ENCODE measurements at regions not wholly inside any gene's neighbourhood (a gene's known extent, or its start where the extent isn't known, plus 50 kb on each side); places are given as distances from the start of the nearest gene placed in this dataset.

DNA sequence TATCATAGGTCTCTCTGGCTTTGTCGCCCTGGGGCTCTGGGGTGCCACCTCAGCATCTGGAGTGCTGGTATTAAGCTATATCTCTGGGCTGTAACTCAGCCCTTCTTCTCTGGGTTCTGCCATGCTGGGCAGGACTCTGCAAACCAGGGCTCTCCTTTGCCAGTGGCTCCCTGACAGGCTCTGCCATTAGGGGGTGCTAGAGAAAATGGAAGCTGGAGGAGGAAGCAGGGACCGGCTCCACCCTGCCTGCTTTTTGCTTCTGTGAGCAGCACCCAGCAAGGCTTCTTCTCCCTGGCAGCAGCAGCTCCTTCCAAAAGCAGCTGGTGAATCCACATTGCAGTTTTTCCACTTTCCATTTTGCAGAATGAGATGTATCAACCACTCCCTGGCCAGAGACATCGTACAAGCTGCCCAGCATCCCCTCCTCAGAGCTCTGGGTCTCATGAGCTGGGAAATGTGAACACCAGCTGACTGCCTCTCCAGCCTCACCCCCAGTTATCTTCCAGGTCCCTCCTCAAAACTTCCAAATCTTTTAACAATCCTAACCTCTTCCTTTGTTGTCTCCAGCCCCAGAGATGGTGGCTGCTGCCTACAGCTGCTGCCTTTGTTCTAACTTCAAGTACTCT is 165.0 kb downstream of the ABHD5 start:
- H2BK20ac ChIP-seq (ENCODE audit: low read depth, low read length): no peak overlapping the region
- H3K79me1 ChIP-seq (ENCODE audit: low read depth in 1 of 2, low read length in 2 of 2): no peaks in the 10 kb centered on the region
- TF ChIP-seq, protein P1, sequence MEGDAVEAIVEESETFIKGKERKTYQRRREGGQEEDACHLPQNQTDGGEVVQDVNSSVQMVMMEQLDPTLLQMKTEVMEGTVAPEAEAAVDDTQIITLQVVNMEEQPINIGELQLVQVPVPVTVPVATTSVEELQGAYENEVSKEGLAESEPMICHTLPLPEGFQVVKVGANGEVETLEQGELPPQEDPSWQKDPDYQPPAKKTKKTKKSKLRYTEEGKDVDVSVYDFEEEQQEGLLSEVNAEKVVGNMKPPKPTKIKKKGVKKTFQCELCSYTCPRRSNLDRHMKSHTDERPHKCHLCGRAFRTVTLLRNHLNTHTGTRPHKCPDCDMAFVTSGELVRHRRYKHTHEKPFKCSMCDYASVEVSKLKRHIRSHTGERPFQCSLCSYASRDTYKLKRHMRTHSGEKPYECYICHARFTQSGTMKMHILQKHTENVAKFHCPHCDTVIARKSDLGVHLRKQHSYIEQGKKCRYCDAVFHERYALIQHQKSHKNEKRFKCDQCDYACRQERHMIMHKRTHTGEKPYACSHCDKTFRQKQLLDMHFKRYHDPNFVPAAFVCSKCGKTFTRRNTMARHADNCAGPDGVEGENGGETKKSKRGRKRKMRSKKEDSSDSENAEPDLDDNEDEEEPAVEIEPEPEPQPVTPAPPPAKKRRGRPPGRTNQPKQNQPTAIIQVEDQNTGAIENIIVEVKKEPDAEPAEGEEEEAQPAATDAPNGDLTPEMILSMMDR (conservative IDR thresholded peaks at IDR 0.05; ENCODE audit: low read depth, low read length): peak; percentile 68
- no peak for TF ChIP-seq MAZ (IDR thresholded peaks at IDR 0.05; ENCODE audit: borderline replicate concordance, low read depth, low read length)
- TF ChIP-seq SMC3 (IDR thresholded peaks at IDR 0.05; ENCODE audit: low read depth, low read length): peak; percentile 51
- peak; percentile 75 for TF ChIP-seq RAD21 (IDR thresholded peaks at IDR 0.05; ENCODE audit: low read length)
- TF ChIP-seq CHD1 (IDR thresholded peaks at IDR 0.05; ENCODE audit: low read depth, low read length): no peak
- no peak overlapping the region for H3K56ac ChIP-seq (ENCODE audit: extremely low read depth, insufficient read depth, low read length)
- no peaks in the 10 kb centered on the region for H3K9me3 ChIP-seq (ENCODE audit: control insufficient read depth, insufficient read depth, low read length)
- intact Hi-C loops (cut with micrococcal nuclease): loop anchor here (5.0 to 10.0 kb wide), 3 partner anchors 259 to 342 kb away; no protein-coding TSS in a partner anchor
- peaks cover 2% of the 10 kb centered on the region; the same call in 1 of the 2 replicates for H3K27me3 ChIP-seq (ENCODE audit: control insufficient read depth, insufficient read depth, low read length)
- H2BK15ac ChIP-seq (ENCODE audit: low read depth, low read length): no peak overlapping the region
- no CpG with 5 or more reads among the region's 3 CpGs for WGBS, 2 experiments (ENCODE audit: extremely low coverage in 2 of 2, insufficient read length in 1 of 2)
- in situ Hi-C loops (cut with MboI; ENCODE audit: low sequenced_read_pairs): no loop called here
- ChIA-PET CTCF (interaction anchor here (0.6 to 2.1 kb wide), 16 partner anchors 9 to 343 kb away, joined by 3 to 26 read pairs (median 3); no protein-coding TSS in a partner anchor), POLR2A (ENCODE audit: unreplicated experiment) (interaction anchor here (0.5 to 0.6 kb wide), 2 partner anchors 15 to 44 kb away, joined by 3 to 5 read pairs; no protein-coding TSS in a partner anchor)
- H2AK9ac ChIP-seq (replicated peaks; ENCODE audit: low read depth, low read length, poor library complexity): peak overlapping the region; percentile 2
- H4K20me1 ChIP-seq (ENCODE audit: insufficient read depth, low read length): no peaks in the 10 kb centered on the region
- no peak overlapping the region for H3K4ac ChIP-seq (ENCODE audit: low read depth, low read length)
- dilution Hi-C loops (cut with HindIII; ENCODE audit: low sequenced_read_pairs, unreplicated experiment): no loop called here
- H3K36me3 ChIP-seq (ENCODE audit: control insufficient read depth, insufficient read depth, low read length): no peaks in the 10 kb centered on the region
- DNase-seq (peak; percentile 56), ATAC-seq (ENCODE audit: low read depth) (peak; percentile 85)
- H2AK5ac ChIP-seq (ENCODE audit: low read depth, low read length): no peak overlapping the region
- H4K91ac ChIP-seq (ENCODE audit: insufficient read depth, low read depth, low read length): no peak overlapping the region
- H3K4me3 ChIP-seq (ENCODE audit: insufficient read depth, low read depth, low read length): no peak overlapping the region
- no peak overlapping the region for H3K27ac ChIP-seq (ENCODE audit: insufficient read depth, low read length)
- no peak overlapping the region for H3K23ac ChIP-seq (ENCODE audit: low read depth, low read length)
- H2BK5ac ChIP-seq (ENCODE audit: low read depth, low read length, poor library complexity, severe bottlenecking): no peak overlapping the region
- no peak overlapping the region; a peak in 1 of 4 replicates for H4K8ac ChIP-seq (ENCODE audit: low read depth in 2 of 2, low read length in 2 of 2)
- 0 out of 2 replicates have a peak, but pooled peaks cover 4% of the 10 kb centered on the region for H3K9me1 ChIP-seq (ENCODE audit: insufficient read depth, low read length)
- no peak overlapping the region for H2BK120ac ChIP-seq (ENCODE audit: low read depth, low read length)
- H4K5ac ChIP-seq (ENCODE audit: low read depth, low read length): no peak overlapping the region
- BruUV-seq (replicated peaks): no TSS peak
- peaks cover 9% of the 10 kb centered on the region for H3K4me1 ChIP-seq (ENCODE audit: control insufficient read depth, insufficient read depth, low read length)
- H3K14ac ChIP-seq (replicated peaks; ENCODE audit: low read depth, low read length): no peak overlapping the region
- H3K9ac ChIP-seq (ENCODE audit: low read depth, low read length): no peak overlapping the region
- peak overlapping the region; percentile 83 for H2AFZ ChIP-seq (replicated peaks; ENCODE audit: low read length, poor library complexity)
- H3K18ac ChIP-seq (ENCODE audit: low read depth, low read length): no peak overlapping the region
- no peak overlapping the region for H3K4me2 ChIP-seq (ENCODE audit: low read depth, low read length)

Data from IMR-90 (cell line).